ENCODE measurements at regions not wholly inside any gene's neighbourhood (a gene's known extent, or its start where the extent isn't known, plus 50 kb on each side); places are given as distances from the start of the nearest gene placed in this dataset.

GRCh38 chr7:106485919-106486318, 175.0 kb downstream of the CCDC71L start:
- in situ Hi-C loops (cut with MboI; ENCODE audit: low pct_unique_long_range_greater_than_20kb, low sequenced_read_pairs, unreplicated experiment): no loop called here
- no peak for TF ChIP-seq CTCF (IDR thresholded peaks at IDR 0.05; ENCODE audit: extremely low read depth, insufficient read depth, missing control alignments)
- no peak for DNase-seq (ENCODE audit: low spot score)

- peak; percentile 11 for DNase-seq (ENCODE audit: low spot score)
- no peak for TF ChIP-seq CTCF (IDR thresholded peaks at IDR 0.05; ENCODE audit: extremely low read depth, insufficient read depth, missing control alignments)
- in situ Hi-C loops (cut with MboI; ENCODE audit: low pct_unique_long_range_greater_than_20kb, low sequenced_read_pairs, unreplicated experiment): no loop called here
These were observed 175.9 kb downstream of the CCDC71L start for GRCh38 chr7:106485031-106485551.

DNA sequence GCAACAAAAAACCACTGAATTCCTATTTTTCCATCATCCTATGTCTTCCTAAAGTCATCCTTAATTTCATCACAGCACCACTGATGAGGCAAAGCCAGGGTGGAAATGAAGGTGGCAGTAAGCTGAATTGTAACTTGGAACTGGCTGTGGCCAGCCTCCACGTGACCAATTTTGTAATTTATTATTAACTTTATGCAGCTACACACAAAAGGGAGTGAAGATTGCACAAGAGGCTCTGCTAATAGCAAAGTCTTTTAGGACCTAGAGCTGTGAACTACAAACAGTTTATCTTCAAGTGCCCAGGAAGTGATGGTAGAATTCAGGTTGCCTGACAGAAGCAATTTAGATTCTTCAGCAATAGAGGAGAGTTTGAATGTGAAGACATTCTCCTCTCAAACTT, 176.4 kb downstream of the CCDC71L start:
- in situ Hi-C loops (cut with MboI; ENCODE audit: low pct_unique_long_range_greater_than_20kb, low sequenced_read_pairs, unreplicated experiment): no loop called here
- no peak for TF ChIP-seq CTCF (IDR thresholded peaks at IDR 0.05; ENCODE audit: extremely low read depth, insufficient read depth, missing control alignments)
- no peak for DNase-seq (ENCODE audit: low spot score)

- no peak for TF ChIP-seq CTCF (IDR thresholded peaks at IDR 0.05; ENCODE audit: extremely low read depth, insufficient read depth, missing control alignments)
- no peak for DNase-seq (ENCODE audit: low spot score)
- in situ Hi-C loops (cut with MboI; ENCODE audit: low pct_unique_long_range_greater_than_20kb, low sequenced_read_pairs, unreplicated experiment): no loop called here
These were observed 178.9 kb downstream of the CCDC71L start for GRCh38 chr7:106482091-106482490.

- in situ Hi-C loops (cut with MboI; ENCODE audit: low pct_unique_long_range_greater_than_20kb, low sequenced_read_pairs, unreplicated experiment): no loop called here
- no peak for DNase-seq (ENCODE audit: low spot score)
- no peak for TF ChIP-seq CTCF (IDR thresholded peaks at IDR 0.05; ENCODE audit: extremely low read depth, insufficient read depth, missing control alignments)
These were observed 180.3 kb downstream of the CCDC71L start for GRCh38 chr7:106480616-106481031.

DNA sequence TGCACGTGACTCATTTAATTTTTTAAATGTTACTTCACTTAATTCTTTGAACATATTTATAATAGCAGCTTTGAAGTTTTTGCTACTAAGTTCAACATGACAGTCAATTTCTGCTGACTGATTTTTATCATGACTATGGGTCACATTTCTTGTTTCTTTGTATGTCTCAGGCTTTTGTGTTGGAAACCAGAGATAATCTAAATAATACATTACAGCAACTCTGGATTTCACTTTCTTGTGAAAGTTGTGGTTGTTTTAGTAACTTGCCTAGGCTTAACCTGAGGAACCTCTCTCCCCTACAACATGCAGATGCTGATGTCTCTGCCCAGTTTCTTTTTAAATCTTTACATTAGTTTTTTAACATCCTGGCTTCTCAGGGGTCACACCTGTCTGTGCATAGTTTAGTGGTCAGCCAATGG, 180.8 kb downstream of the CCDC71L start:
- in situ Hi-C loops (cut with MboI; ENCODE audit: low pct_unique_long_range_greater_than_20kb, low sequenced_read_pairs, unreplicated experiment): no loop called here
- TF ChIP-seq CTCF (IDR thresholded peaks at IDR 0.05; ENCODE audit: extremely low read depth, insufficient read depth, missing control alignments): no peak
- DNase-seq (ENCODE audit: low spot score): peak; percentile 26

DNA sequence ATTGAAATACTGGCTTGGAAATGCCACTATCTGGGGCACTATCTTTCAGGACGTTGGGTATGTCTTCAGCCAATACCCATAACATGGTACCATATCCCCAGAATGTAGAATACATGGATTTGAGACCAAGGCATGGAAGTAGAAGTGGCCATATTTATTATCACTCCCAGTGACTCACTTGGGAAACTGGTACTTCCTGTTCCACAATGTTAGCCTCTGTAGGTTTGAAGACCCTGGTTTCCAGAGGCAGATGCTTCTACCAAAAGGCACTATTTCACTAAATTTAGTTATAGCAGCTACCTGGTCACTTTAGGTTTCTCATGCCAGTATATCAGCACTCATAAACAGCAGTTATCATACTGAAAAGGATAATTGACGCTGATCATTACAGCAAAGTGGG, 184.2 kb downstream of the CCDC71L start:
- DNase-seq (ENCODE audit: low spot score): no peak
- in situ Hi-C loops (cut with MboI; ENCODE audit: low pct_unique_long_range_greater_than_20kb, low sequenced_read_pairs, unreplicated experiment): no loop called here
- TF ChIP-seq CTCF (IDR thresholded peaks at IDR 0.05; ENCODE audit: extremely low read depth, insufficient read depth, missing control alignments): no peak
